Colonic mucosa (tissue), 4 donors: ENCODE measurements at regions not wholly inside any gene's neighbourhood (a gene's known extent, or its start where the extent isn't known, plus 50 kb on each side); places are given as distances from the start of the nearest gene placed in this dataset.
"Not testable (repeated sequence)": the region's sequence is repeated elsewhere in the genome, so short reads cannot be mapped to it uniquely, and the experiment has no call there.

Source experiments
- DNase-seq: peaks from one replicate; pipeline ENCODE4 v3.0.0-alpha.2; 2020
- H3K27ac ChIP-seq: fragments of 200-600 bp; one replicate; pipeline ENCODE4 v1.8.0; 2021
- H3K27me3 ChIP-seq: fragments of 200-600 bp; one replicate; pipeline ENCODE4 v1.8.0; 2021
- H3K36me3 ChIP-seq: fragments of 200-600 bp; one replicate; pipeline ENCODE4 v1.8.0; 2021
- H3K4me1 ChIP-seq: fragments of 200-600 bp; one replicate; pipeline ENCODE4 v1.8.0; 2021; ENCODE audit warnings: mild to moderate bottlenecking
- H3K4me3 ChIP-seq: fragments of 200-600 bp; one replicate; pipeline ENCODE4 v1.8.0; 2021
- H3K9ac ChIP-seq, 2 donors: one replicate each; pipeline ENCODE4 v1.7.0; 2013; ENCODE audit warnings: control low read depth in 2 of 2, low read depth in 2 of 2, low read length in 2 of 2
- H3K9me3 ChIP-seq: fragments of 200-600 bp; one replicate; pipeline ENCODE4 v1.8.0; 2021
- CTCF ChIP-seq: fragments of 200-600 bp; IDR thresholded peaks from one replicate; pipeline ENCODE4 v1.8.0; 2022; ENCODE audit warnings: antibody characterized with exemption, mild to moderate bottlenecking
- intact Hi-C: fragments of 100-400 bp; cut with DNase I; formaldehyde crosslinking; loops from one replicate; pipeline ENCODE4 v1.14.1; 2022
- donor health status: healthy.
- donor health status: DM: no; HTN: no; CAD: no.
- donor health status: DM: no; HTN: no; CAD: no.

GRCh38 chr1:196147530-196147929, 460.7 kb downstream of the KCNT2 start:
- Histone ChIP-seq H3K27ac (no peak overlapping the region), H3K4me3 (no peak overlapping the region), H3K9ac (no peak overlapping the region), H3K36me3 (no peaks in the 10 kb centered on the region), H3K9me3 (no peaks in the 10 kb centered on the region), H3K4me1 (no peaks in the 10 kb centered on the region), H3K27me3 (no peaks in the 10 kb centered on the region)
- intact Hi-C loops: loop anchor here (5.0 kb wide), 1 partner anchor 515 kb away; no protein-coding TSS in a partner anchor
- TF ChIP-seq CTCF: no peak
- no peak for DNase-seq

GRCh38 chr1:196145151-196145550, 463.1 kb downstream of the KCNT2 start:
- H3K9me3 ChIP-seq, H3K4me3 ChIP-seq, H3K4me1 ChIP-seq, H3K36me3 ChIP-seq, H3K27ac ChIP-seq, H3K27me3 ChIP-seq, DNase-seq, H3K9ac ChIP-seq: not testable (repeated sequence)
- intact Hi-C loops: loop anchor here (5.0 kb wide), 1 partner anchor 517 kb away; no protein-coding TSS in a partner anchor

DNA sequence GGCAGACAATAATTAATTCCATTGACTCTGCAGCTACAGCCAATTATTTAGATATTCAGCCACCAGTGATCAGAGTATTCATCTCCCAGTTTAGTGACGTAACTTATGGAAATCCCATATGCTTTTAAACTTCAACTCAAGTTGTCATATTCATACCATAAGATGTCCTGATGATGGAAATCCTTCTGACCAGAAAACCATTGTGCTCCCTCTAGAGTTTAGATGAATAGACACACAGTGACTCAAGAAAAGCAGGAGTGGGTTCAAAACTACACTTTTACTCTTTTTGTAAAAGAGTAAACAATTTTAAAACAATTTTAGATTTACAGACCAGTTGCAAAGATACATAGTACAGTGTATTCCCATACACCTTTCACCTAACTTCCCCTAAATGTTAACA, 463.7 kb downstream of the KCNT2 start:
- intact Hi-C loops: no loop called here
- no peak for TF ChIP-seq CTCF

DNA sequence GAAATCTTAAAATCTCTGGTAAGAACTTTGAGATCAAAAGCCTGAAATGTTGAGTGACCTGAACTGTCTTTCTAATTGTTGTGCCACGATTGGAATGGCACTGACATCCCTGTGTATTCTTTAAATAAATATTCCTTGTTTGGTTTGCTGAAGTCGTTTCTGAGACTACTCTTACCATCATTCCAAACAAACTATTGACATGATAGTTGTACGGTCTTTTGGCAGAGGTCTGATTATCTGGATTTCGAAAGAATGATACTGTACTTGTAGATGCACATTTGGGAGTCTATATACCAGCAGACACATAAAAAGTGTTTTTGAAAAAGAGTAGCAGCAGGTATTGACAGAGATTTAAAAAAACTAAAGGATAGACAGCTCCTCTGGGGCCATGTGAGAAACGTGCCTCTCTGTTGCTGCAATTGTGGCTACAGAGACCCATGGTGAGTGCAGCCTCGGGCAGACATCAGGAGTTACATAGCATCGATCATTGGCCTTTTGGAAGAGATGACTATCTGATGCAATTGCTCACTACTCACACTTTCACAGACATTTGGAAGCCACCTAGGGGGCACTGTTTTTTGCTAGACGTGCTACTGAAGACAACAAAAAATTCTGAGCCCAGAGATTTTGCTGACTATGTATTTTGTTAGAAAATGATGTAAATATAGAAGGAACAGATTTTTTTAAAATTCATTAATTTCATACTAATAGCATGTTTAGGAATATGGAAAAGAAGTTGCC, 464.5 kb downstream of the KCNT2 start:
- Histone ChIP-seq H3K27ac (no peak overlapping the region), H3K4me3 (no peak overlapping the region), H3K36me3 (no peaks in the 10 kb centered on the region), H3K9me3 (no peaks in the 10 kb centered on the region), H3K27me3 (no peaks in the 10 kb centered on the region), H3K9ac (no peak overlapping the region), H3K4me1 (no peaks in the 10 kb centered on the region)
- TF ChIP-seq CTCF: no peak
- intact Hi-C loops: no loop called here
- no peak for DNase-seq

More for the DNA sequence above, 463.7 kb downstream of the KCNT2 start:
- H3K9ac ChIP-seq: no peak overlapping the region
- no peaks in the 10 kb centered on the region for H3K27me3 ChIP-seq
- H3K27ac ChIP-seq: no peak overlapping the region
- no peak overlapping the region for H3K4me3 ChIP-seq
- H3K36me3 ChIP-seq: no peaks in the 10 kb centered on the region
- H3K4me1 ChIP-seq: no peaks in the 10 kb centered on the region
- no peaks in the 10 kb centered on the region for H3K9me3 ChIP-seq
- DNase-seq: no peak

- DNase-seq: no peak
- Histone ChIP-seq H3K4me1 (no peaks in the 10 kb centered on the region), H3K9ac (no peak overlapping the region), H3K27ac (no peak overlapping the region), H3K4me3 (no peak overlapping the region), H3K36me3 (no peaks in the 10 kb centered on the region), H3K9me3 (no peaks in the 10 kb centered on the region), H3K27me3 (no peaks in the 10 kb centered on the region)
- intact Hi-C loops: no loop called here
- TF ChIP-seq CTCF: no peak
Observed at GRCh38 chr1:196142111-196142640, 466.1 kb downstream of the KCNT2 start.

- Histone ChIP-seq H3K27me3 (no peaks in the 10 kb centered on the region), H3K9ac (no peak overlapping the region), H3K4me3 (no peak overlapping the region), H3K4me1 (no peaks in the 10 kb centered on the region), H3K27ac (no peak overlapping the region), H3K36me3 (no peaks in the 10 kb centered on the region), H3K9me3 (no peaks in the 10 kb centered on the region)
- no peak for DNase-seq
- no peak for TF ChIP-seq CTCF
- intact Hi-C loops: no loop called here
Observed at GRCh38 chr1:196136396-196136795, 471.8 kb downstream of the KCNT2 start.
